ENCODE measurements at regions not wholly inside any gene's neighbourhood (a gene's known extent, or its start where the extent isn't known, plus 50 kb on each side); places are given as distances from the start of the nearest gene placed in this dataset.

DNA sequence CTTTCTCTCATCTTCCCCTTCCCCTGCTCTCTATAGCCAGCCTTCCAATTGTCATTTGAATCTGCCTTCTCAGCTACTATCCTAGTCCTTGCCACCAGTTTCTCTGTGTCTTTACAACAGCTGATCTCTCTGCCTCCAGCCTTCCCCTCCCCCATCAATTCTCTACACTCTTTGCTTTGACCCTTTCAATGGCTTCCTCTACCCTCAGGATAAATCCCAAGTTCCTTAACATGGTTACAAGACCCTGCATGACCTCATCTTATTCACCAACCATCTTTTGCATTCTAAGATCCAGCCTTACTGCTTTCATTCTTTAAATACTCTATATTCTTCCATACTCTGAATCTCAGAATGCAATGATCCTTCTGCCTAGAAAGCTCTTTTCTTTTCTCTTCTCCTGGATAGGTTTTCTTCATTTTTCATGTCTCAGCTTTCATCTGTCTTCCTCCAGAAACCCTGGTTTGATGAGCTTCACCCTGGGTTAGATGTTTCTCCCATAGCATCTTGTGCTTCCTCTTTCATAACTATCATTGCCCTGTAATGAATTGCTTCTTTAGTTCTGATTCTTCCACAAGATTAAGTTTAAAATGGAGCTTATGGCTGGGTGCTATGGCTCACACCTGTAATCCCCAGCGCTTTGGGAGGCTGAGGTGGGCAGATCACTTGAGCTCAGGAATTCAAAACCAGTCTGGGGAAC lies 58.6 kb upstream of the ZSWIM6 start:
- no peak for TF ChIP-seq ESRRG (CRISPR knock-in tag; IDR thresholded peaks at IDR 0.05)
- no peak for TF ChIP-seq PPARA (CRISPR knock-in tag; IDR thresholded peaks at IDR 0.05; ENCODE audit: borderline replicate concordance)
- TF ChIP-seq TOX (CRISPR knock-in tag; IDR thresholded peaks at IDR 0.05; ENCODE audit: borderline replicate concordance), result no peak
- TF ChIP-seq OSR1 (CRISPR knock-in tag; IDR thresholded peaks at IDR 0.05), result no peak
- no peak for TF ChIP-seq SNAI2 (CRISPR knock-in tag; IDR thresholded peaks at IDR 0.05)
- no peak for TF ChIP-seq ZNF8 (CRISPR knock-in tag; IDR thresholded peaks at IDR 0.05)
- no peak for TF ChIP-seq GLIS3 (CRISPR knock-in tag; IDR thresholded peaks at IDR 0.05)
- TF ChIP-seq ARNTL (CRISPR knock-in tag; IDR thresholded peaks at IDR 0.05; ENCODE audit: borderline replicate concordance, low read depth), result no peak
- TF ChIP-seq, protein P1, sequence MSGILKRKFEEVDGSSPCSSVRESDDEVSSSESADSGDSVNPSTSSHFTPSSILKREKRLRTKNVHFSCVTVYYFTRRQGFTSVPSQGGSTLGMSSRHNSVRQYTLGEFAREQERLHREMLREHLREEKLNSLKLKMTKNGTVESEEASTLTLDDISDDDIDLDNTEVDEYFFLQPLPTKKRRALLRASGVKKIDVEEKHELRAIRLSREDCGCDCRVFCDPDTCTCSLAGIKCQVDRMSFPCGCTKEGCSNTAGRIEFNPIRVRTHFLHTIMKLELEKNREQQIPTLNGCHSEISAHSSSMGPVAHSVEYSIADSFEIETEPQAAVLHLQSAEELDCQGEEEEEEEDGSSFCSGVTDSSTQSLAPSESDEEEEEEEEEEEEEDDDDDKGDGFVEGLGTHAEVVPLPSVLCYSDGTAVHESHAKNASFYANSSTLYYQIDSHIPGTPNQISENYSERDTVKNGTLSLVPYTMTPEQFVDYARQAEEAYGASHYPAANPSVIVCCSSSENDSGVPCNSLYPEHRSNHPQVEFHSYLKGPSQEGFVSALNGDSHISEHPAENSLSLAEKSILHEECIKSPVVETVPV (CRISPR knock-in tag; IDR thresholded peaks at IDR 0.05), result no peak
- no peak for TF ChIP-seq BACH2 (CRISPR knock-in tag; IDR thresholded peaks at IDR 0.05; ENCODE audit: borderline replicate concordance)
- TF ChIP-seq ISL1 (CRISPR knock-in tag; IDR thresholded peaks at IDR 0.05), result no peak
- no peak for TF ChIP-seq PATZ1 (CRISPR knock-in tag; IDR thresholded peaks at IDR 0.05; ENCODE audit: borderline replicate concordance)
- no peak for TF ChIP-seq TCF4 (CRISPR knock-in tag; IDR thresholded peaks at IDR 0.05; ENCODE audit: borderline replicate concordance)
- ATAC-seq, result no peak

GRCh38 chr5:61274511-61274911 lies 57.5 kb upstream of the ZSWIM6 start:
- TF ChIP-seq CREB5 (CRISPR knock-in tag; IDR thresholded peaks at IDR 0.05; ENCODE audit: low read depth), result no peak
- no peak for TF ChIP-seq PPARA (CRISPR knock-in tag; IDR thresholded peaks at IDR 0.05; ENCODE audit: borderline replicate concordance)
- no peak for TF ChIP-seq OSR1 (CRISPR knock-in tag; IDR thresholded peaks at IDR 0.05)
- TF ChIP-seq PATZ1 (CRISPR knock-in tag; IDR thresholded peaks at IDR 0.05; ENCODE audit: borderline replicate concordance), result no peak
- no peak for TF ChIP-seq ARNTL (CRISPR knock-in tag; IDR thresholded peaks at IDR 0.05; ENCODE audit: borderline replicate concordance, low read depth)
- no peak for TF ChIP-seq TCF4 (CRISPR knock-in tag; IDR thresholded peaks at IDR 0.05; ENCODE audit: borderline replicate concordance)
- no peak for TF ChIP-seq ZNF70 (CRISPR knock-in tag; IDR thresholded peaks at IDR 0.05)
- no peak for TF ChIP-seq ESRRG (CRISPR knock-in tag; IDR thresholded peaks at IDR 0.05)
- no peak for TF ChIP-seq ZFP3 (CRISPR knock-in tag; IDR thresholded peaks at IDR 0.05)
- TF ChIP-seq, protein P1 (CRISPR knock-in tag; IDR thresholded peaks at IDR 0.05), result no peak
- no peak for TF ChIP-seq GLIS3 (CRISPR knock-in tag; IDR thresholded peaks at IDR 0.05)
- TF ChIP-seq RARB (CRISPR knock-in tag; IDR thresholded peaks at IDR 0.05), result no peak
- TF ChIP-seq ZFP30 (CRISPR knock-in tag; IDR thresholded peaks at IDR 0.05), result no peak
- TF ChIP-seq TOX (CRISPR knock-in tag; IDR thresholded peaks at IDR 0.05; ENCODE audit: borderline replicate concordance), result no peak
- no peak for TF ChIP-seq BACH2 (CRISPR knock-in tag; IDR thresholded peaks at IDR 0.05; ENCODE audit: borderline replicate concordance)
- TF ChIP-seq CSDC2 (CRISPR knock-in tag; IDR thresholded peaks at IDR 0.05), result no peak
- no peak for TF ChIP-seq ZNF8 (CRISPR knock-in tag; IDR thresholded peaks at IDR 0.05)
- no peak for TF ChIP-seq ZC3H10 (CRISPR knock-in tag; IDR thresholded peaks at IDR 0.05)
- TF ChIP-seq POU6F1 (CRISPR knock-in tag; IDR thresholded peaks at IDR 0.05; ENCODE audit: borderline replicate concordance, low read depth), result no peak
- TF ChIP-seq SNAI2 (CRISPR knock-in tag; IDR thresholded peaks at IDR 0.05), result no peak
- ATAC-seq, result no peak

Data from SK-N-SH treated with all-trans-retinoic acid at 6 μM for 48 hours (cell line).